ENCODE measurements at regions not wholly inside any gene's neighbourhood (a gene's known extent, or its start where the extent isn't known, plus 50 kb on each side); places are given as distances from the start of the nearest gene placed in this dataset.

DNA sequence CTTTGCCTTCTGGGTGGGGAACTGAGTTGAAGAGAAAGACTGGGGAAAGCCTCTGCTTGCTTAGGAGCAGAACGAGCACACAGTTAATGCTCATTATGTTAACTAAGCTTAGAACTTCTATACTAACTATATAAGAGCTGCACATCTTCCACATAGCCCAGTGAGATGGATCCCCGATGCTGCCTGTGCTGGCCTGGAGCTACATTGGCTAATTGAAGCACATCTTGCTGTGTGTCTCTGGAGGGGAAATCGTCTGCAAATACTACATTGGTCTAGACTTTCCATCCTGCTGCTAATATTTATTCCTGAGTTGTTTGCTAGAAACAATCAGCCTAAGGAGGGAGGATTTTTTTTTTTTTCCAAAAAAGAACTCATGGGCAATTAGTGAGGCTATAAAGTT lies 406.3 kb downstream of the HAPSTR1 start:
- no peak for DNase-seq (ENCODE audit: low spot score)
- TF ChIP-seq, protein P1, sequence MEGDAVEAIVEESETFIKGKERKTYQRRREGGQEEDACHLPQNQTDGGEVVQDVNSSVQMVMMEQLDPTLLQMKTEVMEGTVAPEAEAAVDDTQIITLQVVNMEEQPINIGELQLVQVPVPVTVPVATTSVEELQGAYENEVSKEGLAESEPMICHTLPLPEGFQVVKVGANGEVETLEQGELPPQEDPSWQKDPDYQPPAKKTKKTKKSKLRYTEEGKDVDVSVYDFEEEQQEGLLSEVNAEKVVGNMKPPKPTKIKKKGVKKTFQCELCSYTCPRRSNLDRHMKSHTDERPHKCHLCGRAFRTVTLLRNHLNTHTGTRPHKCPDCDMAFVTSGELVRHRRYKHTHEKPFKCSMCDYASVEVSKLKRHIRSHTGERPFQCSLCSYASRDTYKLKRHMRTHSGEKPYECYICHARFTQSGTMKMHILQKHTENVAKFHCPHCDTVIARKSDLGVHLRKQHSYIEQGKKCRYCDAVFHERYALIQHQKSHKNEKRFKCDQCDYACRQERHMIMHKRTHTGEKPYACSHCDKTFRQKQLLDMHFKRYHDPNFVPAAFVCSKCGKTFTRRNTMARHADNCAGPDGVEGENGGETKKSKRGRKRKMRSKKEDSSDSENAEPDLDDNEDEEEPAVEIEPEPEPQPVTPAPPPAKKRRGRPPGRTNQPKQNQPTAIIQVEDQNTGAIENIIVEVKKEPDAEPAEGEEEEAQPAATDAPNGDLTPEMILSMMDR (IDR thresholded peaks at IDR 0.05; ENCODE audit: extremely low read depth, missing control alignments): no peak

DNA sequence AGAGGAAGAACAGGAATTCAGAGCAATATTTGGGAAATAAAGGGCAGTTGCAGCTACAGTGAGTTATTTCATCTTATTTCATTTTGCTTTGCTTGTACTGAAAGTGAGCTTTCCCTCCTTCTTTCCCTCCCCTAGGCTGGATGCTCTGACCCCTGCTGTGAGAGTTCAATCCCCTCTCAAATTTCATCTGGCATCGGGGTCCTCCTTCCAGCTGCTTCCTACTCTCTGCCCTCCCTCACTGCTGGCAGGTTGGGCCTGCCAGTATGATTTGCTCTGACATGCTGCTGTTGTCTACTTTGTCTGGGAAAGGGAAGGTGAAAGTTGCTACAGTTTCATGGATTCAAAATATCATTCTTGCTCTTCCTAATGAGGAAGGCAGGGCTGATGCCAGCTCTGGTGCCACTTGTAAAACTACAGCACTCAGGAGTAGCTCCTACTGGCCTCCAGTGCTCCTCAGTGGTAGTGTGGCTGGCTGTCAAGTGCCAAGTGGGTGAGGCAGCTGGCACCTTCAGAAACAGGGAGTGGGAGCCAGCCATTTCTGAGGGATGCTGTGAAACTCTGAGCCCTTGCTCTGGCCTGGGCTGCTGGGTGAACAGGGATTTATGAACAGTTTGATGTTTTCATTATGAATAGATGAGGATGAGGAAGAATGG lies 408.6 kb downstream of the HAPSTR1 start:
- TF ChIP-seq, protein P1 (IDR thresholded peaks at IDR 0.05; ENCODE audit: extremely low read depth, missing control alignments): no peak
- no peak for DNase-seq (ENCODE audit: low spot score)

DNA sequence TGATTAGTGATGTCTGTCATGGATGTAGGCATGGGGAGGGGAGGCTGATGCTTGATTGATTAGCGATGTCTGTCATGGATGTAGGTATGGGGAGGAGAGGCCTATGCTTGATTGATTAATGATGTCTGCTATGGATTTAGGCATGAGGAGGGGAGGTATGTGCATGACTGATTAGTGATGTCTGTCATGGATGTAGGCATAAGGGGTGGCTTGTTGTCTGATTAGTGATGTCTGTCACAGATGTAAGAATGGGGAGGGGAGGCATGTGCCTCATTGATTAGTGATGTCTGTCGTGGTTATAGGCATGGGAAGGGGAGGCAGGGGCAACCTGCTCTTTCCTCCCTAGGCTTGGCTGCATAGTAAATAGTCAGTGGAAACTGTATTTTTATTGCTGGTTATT lies 409.4 kb downstream of the HAPSTR1 start:
- no peak for DNase-seq (ENCODE audit: low spot score)
- TF ChIP-seq, protein P1 (IDR thresholded peaks at IDR 0.05; ENCODE audit: extremely low read depth, missing control alignments): no peak

DNA sequence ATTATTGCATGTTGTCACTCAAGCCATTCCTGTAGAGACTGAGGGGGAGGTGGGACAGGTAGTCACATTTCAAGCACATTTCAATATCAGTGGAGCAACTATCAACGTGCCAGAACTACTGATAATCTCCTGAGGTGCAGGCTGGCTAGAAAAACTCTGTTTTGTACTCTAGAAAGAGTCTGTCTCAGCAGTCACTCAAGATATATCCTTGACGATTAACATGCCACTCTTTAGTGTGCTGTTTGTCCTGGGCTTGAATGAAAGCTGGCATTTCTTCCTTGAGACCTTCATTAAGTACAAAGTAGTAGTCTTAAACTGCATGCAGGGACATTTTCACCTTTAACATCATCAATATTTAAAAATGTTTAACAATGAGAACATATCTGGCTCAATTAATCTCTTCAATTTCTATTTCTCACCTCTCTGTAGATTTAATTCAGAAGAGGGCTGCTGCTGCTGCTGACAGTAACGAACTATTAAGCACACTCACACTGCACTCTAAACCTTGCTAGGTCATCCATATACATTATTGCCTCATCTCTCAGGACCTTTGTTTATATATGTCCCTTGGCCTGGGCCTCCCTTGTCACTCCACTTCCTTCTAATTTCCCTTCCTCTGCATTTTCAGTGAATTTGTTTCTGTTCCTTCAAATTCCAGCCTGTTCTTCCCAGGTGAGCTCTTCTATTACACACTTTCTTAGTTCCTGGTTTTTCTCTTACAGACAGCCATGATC lies 412.0 kb downstream of the HAPSTR1 start:
- TF ChIP-seq, protein P1 (IDR thresholded peaks at IDR 0.05; ENCODE audit: extremely low read depth, missing control alignments): no peak
- DNase-seq (ENCODE audit: low spot score): no peak

DNA sequence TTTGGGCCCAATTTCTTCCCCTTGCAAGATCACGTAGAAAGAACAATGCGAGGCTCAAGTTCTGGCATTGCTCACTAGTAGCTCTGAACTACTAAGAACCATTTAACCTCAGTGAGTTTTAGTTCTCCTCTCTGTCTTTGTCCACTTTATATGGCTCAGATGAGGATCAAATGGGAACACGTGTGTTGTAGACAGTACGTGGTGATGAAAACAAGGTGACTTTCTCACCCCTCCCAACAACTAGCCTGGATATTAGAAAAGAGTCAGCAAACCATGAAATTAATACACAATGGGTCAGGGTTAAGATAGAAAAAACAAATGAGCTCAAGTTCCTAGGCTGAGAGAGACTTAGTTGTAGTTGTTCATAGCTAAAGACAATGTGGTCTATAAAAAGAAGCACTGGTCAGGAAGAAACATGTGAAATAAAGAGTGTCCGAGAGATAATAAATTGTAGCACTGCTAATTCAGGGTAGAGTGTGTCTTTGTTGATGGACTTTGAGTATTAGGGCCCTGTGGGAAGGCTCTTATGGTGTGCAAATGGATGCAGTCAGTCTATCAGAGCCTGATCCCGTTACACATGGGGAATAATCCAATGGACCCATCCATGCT lies 417.0 kb downstream of the HAPSTR1 start:
- TF ChIP-seq, protein P1 (IDR thresholded peaks at IDR 0.05; ENCODE audit: extremely low read depth, missing control alignments): no peak

DNA sequence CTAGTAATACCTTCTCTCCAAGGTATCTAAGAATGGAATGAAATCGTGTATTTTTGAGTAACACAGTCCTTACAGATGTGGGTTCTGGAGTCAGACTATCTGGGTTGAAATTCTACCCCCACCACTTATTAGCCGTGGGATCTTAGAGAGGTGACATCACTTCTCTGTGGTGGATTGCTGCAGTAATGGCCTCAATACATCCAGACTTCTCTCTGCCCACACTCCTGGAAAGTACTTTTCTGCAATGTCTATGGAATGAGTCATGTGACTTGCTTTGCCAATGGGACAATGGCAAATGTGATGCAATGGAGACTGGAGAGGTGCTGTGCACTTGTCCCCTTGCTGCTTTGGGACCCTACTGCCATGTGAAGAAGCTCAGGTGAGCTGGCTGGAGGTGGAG lies 418.2 kb downstream of the HAPSTR1 start:
- no peak for DNase-seq (ENCODE audit: low spot score)

More for the DNA sequence above, 417.0 kb downstream of the HAPSTR1 start:
- DNase-seq (ENCODE audit: low spot score): no peak

More for the DNA sequence above, 418.2 kb downstream of the HAPSTR1 start:
- TF ChIP-seq, protein P1 (IDR thresholded peaks at IDR 0.05; ENCODE audit: extremely low read depth, missing control alignments): no peak

All from GM20000 (cell line).